H1 (cell line): ENCODE measurements at regions not wholly inside any gene's neighbourhood (a gene's known extent, or its start where the extent isn't known, plus 50 kb on each side); places are given as distances from the start of the nearest gene placed in this dataset.

ENCODE experiments used
- CTCF ChIA-PET: fragments of 300-600 bp; sonication (Branson Sonifier 250); formaldehyde crosslinking; loops from one replicate; lab custom pipeline; 2021; ENCODE audit not compliant: partially characterized antibody; lab: Charles Lee
- POLR2A ChIA-PET: fragments of 300-600 bp; sonication (Branson Sonifier 250); formaldehyde crosslinking; loops from one replicate; lab custom pipeline; 2021; ENCODE audit warnings: inconsistent platforms; ENCODE audit not compliant: partially characterized antibody; lab: Charles Lee
- DNase-seq, 2 experiments: peaks; one replicate each; pipeline versions ENCODE4 v3.0.0 to v3.0.0-alpha.2; 2010 to 2022; ENCODE audit warnings: low spot score in 2 of 2, low read depth in 1 of 2, mixed read lengths in 1 of 2
- FAIRE-seq: peaks from 2 replicates; lab custom pipeline; 2011; peaks lifted over from hg19 to GRCh38; lab: Jason Lieb, UNC
- H2AFZ ChIP-seq: 2 replicates; pipeline ENCODE4 v1.8.1; 2012; ENCODE audit warnings: low read length, inconsistent platforms
- H2AK5ac ChIP-seq: 2 replicates; pipeline ENCODE4 v1.6.1; 2013; ENCODE audit warnings: low read depth, low read length
- H2BK120ac ChIP-seq: replicated peaks from 2 replicates; pipeline ENCODE3; 2013; ENCODE audit warnings: low read depth, low read length, inconsistent platforms
- H2BK12ac ChIP-seq: 2 replicates; pipeline ENCODE4 v1.6.1; 2013; ENCODE audit warnings: low read depth, low read length
- H2BK15ac ChIP-seq: 2 replicates; pipeline ENCODE4 v1.6.1; 2013; ENCODE audit warnings: low read length
- H2BK20ac ChIP-seq: 2 replicates; pipeline ENCODE4 v1.6.1; 2013; ENCODE audit warnings: low read length
- H2BK5ac ChIP-seq: 2 replicates; pipeline ENCODE4 v1.6.1; 2013; ENCODE audit warnings: low read depth, low read length
- H3K14ac ChIP-seq: 2 replicates; pipeline ENCODE4 v1.6.1; 2013; ENCODE audit warnings: inconsistent platforms; ENCODE audit not compliant: insufficient read length
- H3K18ac ChIP-seq: 2 replicates; pipeline ENCODE4 v1.6.1; 2013; ENCODE audit warnings: low read length; ENCODE audit errors: extremely low read depth
- H3K23ac ChIP-seq: 2 replicates; pipeline ENCODE4 v1.6.1; 2013; ENCODE audit warnings: inconsistent platforms; ENCODE audit not compliant: insufficient read length
- H3K23me2 ChIP-seq: 2 replicates; pipeline ENCODE4 v1.6.1; 2013; ENCODE audit warnings: low read depth, low read length
- H3K27ac ChIP-seq: 2 replicates; pipeline ENCODE4 v1.6.1; 2011; ENCODE audit warnings: low read depth, low read length, inconsistent platforms
- H3K27me3 ChIP-seq, 4 experiments: replicated peaks in 1 of 4; 1 replicate in 1 of 4; 2 replicates in 3 of 4; pipeline versions ENCODE4 v1.6.1 to v1.8.1; 2011 to 2013; ENCODE audit warnings: low read length in 3 of 4, mild to moderate bottlenecking in 3 of 4, inconsistent platforms in 2 of 4, mixed read lengths in 2 of 4, moderate library complexity in 1 of 4; ENCODE audit not compliant: control insufficient read depth in 3 of 4, insufficient read depth in 3 of 4; ENCODE audit errors: extremely low read depth in 1 of 4
- H3K36me3 ChIP-seq, 4 experiments: 2 replicates each; pipeline versions ENCODE4 v1.6.1 to v1.8.1; 2011 to 2013; ENCODE audit warnings: mild to moderate bottlenecking in 4 of 4, low read length in 3 of 4, moderate library complexity in 2 of 4, control low read depth in 1 of 4, inconsistent platforms in 1 of 4; ENCODE audit not compliant: insufficient read depth in 4 of 4, control insufficient read depth in 2 of 4
- H3K4ac ChIP-seq: replicated peaks from 2 replicates; pipeline ENCODE3; 2013; ENCODE audit warnings: low read length, low read depth, mixed read lengths, inconsistent platforms; ENCODE audit not compliant: insufficient read length
- H3K4me1 ChIP-seq, 4 experiments: replicated peaks in 1 of 4; 1 replicate in 1 of 4; 2 replicates in 3 of 4; pipeline versions ENCODE4 v1.6.1 to v1.8.1; 2011 to 2013; ENCODE audit warnings: low read length in 3 of 4, inconsistent platforms in 2 of 4, mixed read lengths in 1 of 4; ENCODE audit not compliant: insufficient read depth in 4 of 4, control insufficient read depth in 3 of 4
- H3K4me2 ChIP-seq, 2 experiments: 2 replicates each; pipeline versions ENCODE4 v1.6.1 to v1.8.1; 2011 to 2013; ENCODE audit warnings: low read depth in 2 of 2, low read length in 2 of 2, control low read depth in 1 of 2, inconsistent platforms in 1 of 2, mild to moderate bottlenecking in 1 of 2; ENCODE audit not compliant: insufficient read depth in 1 of 2
- H3K4me3 ChIP-seq, 4 experiments: fragments of 200-600, 300-600 bp in 1 of 4; sonication (generic), shearing (Covaris generic), sonication (Bioruptor Twin) in 1 of 4; 2 replicates each; pipeline versions ENCODE4 v1.5.1 to v1.8.1; 2011 to 2016; ENCODE audit warnings: low read length in 4 of 4, low read depth in 3 of 4, control low read depth in 2 of 4, inconsistent platforms in 2 of 4, mild to moderate bottlenecking in 2 of 4, mixed read lengths in 1 of 4, moderate library complexity in 1 of 4; ENCODE audit not compliant: insufficient read depth in 2 of 4; ENCODE audit errors: extremely low read depth in 1 of 4
- H3K56ac ChIP-seq: replicated peaks from 2 replicates; pipeline ENCODE3; 2013; ENCODE audit warnings: low read depth, mild to moderate bottlenecking, mixed read lengths, low read length, inconsistent platforms; ENCODE audit not compliant: insufficient read length
- H3K79me1 ChIP-seq: 2 replicates; pipeline ENCODE4 v1.6.1; 2013; ENCODE audit warnings: low read depth, low read length, control low read depth
- H3K79me2 ChIP-seq, 2 experiments: 2 replicates each; pipeline versions ENCODE4 v1.6.1 to v1.8.1; 2012 to 2013; ENCODE audit warnings: low read length in 2 of 2, mild to moderate bottlenecking in 2 of 2, inconsistent platforms in 1 of 2; ENCODE audit not compliant: insufficient read depth in 2 of 2, control insufficient read depth in 1 of 2
- H3K9ac ChIP-seq, 4 experiments: replicated peaks in 1 of 4; 1 replicate in 1 of 4; 2 replicates in 3 of 4; pipeline versions ENCODE4 v1.6.1 to v1.8.1; 2011 to 2013; ENCODE audit warnings: low read depth in 3 of 4, low read length in 3 of 4, control low read depth in 2 of 4, mild to moderate bottlenecking in 2 of 4, moderate library complexity in 2 of 4, inconsistent platforms in 1 of 4; ENCODE audit errors: extremely low read depth in 1 of 4
- H3K9me3 ChIP-seq, 2 experiments: 2 replicates each; pipeline versions ENCODE4 v1.6.1 to v1.8.1; 2012 to 2013; ENCODE audit warnings: mild to moderate bottlenecking in 2 of 2, moderate library complexity in 2 of 2, control low read depth in 1 of 2, inconsistent platforms in 1 of 2, low read depth in 1 of 2, low read length in 1 of 2, mixed read lengths in 1 of 2; ENCODE audit not compliant: insufficient read depth in 2 of 2
- H4K20me1 ChIP-seq, 2 experiments: replicated peaks in 1 of 2; 2 replicates each; pipeline versions ENCODE3 to v1.8.1; 2011 to 2013; ENCODE audit warnings: inconsistent platforms in 2 of 2, low read length in 2 of 2, mild to moderate bottlenecking in 1 of 2; ENCODE audit not compliant: insufficient read depth in 2 of 2, control insufficient read depth in 1 of 2
- H4K5ac ChIP-seq: 2 replicates; pipeline ENCODE4 v1.6.1; 2013; ENCODE audit warnings: low read length, low read depth, mixed read lengths, inconsistent platforms; ENCODE audit not compliant: insufficient read length
- H4K8ac ChIP-seq: 2 replicates; pipeline ENCODE4 v1.8.0; 2013; ENCODE audit warnings: mild to moderate bottlenecking, moderate library complexity, low read length, inconsistent platforms; ENCODE audit not compliant: insufficient read depth; ENCODE audit errors: extremely low read depth
- H4K91ac ChIP-seq: replicated peaks from 2 replicates; pipeline ENCODE3; 2013; ENCODE audit warnings: low read length, mixed read lengths, inconsistent platforms; ENCODE audit not compliant: insufficient read length
- NRF1 ChIP-seq: IDR thresholded peaks from 2 replicates; pipeline ENCODE4 v1.6.1; 2011; ENCODE audit warnings: mild to moderate bottlenecking, low read depth, low read length, improper control_type of control experiment
- SIRT6 ChIP-seq: IDR thresholded peaks from one replicate; pipeline ENCODE4 v1.7.1; 2012; ENCODE audit warnings: low read length, inconsistent platforms
- TAF1 ChIP-seq: IDR thresholded peaks from 2 replicates; pipeline ENCODE4 v1.6.1; 2011; ENCODE audit warnings: mild to moderate bottlenecking, low read depth, low read length
- WGBS, 2 experiments: shearing (Covaris generic) in 1 of 2; methylation state at CpG; one replicate each; pipeline versions ENCODE4 v1.1.6 to v1.1.7; 2013 to 2015; ENCODE audit warnings: low lambda C conversion rate in 2 of 2, mixed read lengths in 2 of 2, inconsistent platforms in 1 of 2, low coverage in 1 of 2, missing lambda C conversion rate in 1 of 2; ENCODE audit not compliant: insufficient replicate concordance in 2 of 2, insufficient coverage in 1 of 2, insufficient read length in 1 of 2; ENCODE audit errors: extremely low coverage in 1 of 2, missing lambda C conversion rate in 1 of 2; 5-methylcytosine and 5-hydroxymethylcytosine counted together

DNA sequence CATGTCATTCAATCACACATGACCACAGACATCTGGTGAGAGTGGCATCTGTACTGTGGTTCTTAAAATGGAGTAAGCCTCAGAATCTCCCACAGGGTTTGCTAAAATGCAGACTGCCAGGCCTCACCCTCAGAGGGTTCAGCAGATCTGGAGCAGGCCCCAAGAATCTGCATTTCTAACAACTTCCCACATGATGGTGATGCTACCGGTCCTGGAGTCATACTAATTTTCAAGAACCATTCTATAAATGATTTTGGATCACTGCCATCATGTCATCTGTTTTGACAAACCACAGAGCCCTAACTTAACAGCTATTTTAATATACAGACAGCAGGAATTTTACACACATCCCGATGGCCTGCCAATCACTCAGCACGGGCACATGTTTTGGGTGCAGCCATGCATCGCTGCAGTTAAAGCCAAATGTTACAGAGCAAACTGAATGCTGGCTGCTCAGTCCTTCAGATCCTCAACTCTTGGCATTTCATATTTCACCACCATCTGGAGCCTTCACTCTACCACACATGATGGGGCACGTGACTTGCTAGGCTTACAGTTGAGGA is 792.1 kb upstream of the AMELY start:
- Histone ChIP-seq H2AK5ac (no peak overlapping the region), H3K23ac (no peak overlapping the region), H3K56ac (no peak overlapping the region), H3K79me2 (no peaks in the 10 kb centered on the region), H3K27ac (no peak overlapping the region), H4K91ac (no peak overlapping the region), H3K4me3 (no peak overlapping the region), H2BK20ac (no peak overlapping the region), H3K4me1 (no peaks in the 10 kb centered on the region), H3K18ac (no peak overlapping the region), H3K4me2 (no peak overlapping the region), H3K14ac (no peak overlapping the region), H3K4ac (no peak overlapping the region), H2AFZ (no peak overlapping the region), H2BK5ac (no peak overlapping the region), H3K23me2 (no peaks in the 10 kb centered on the region), H2BK15ac (no peak overlapping the region), H3K36me3 (no peaks in the 10 kb centered on the region), H4K5ac (no peak overlapping the region), H4K8ac (no peak overlapping the region), H3K27me3 (no peaks in the 10 kb centered on the region), H2BK120ac (no peak overlapping the region), H3K9me3 (no peaks in the 10 kb centered on the region), H2BK12ac (no peak overlapping the region), H4K20me1 (no peaks in the 10 kb centered on the region), H3K79me1 (no peaks in the 10 kb centered on the region), H3K9ac (no peak overlapping the region)
- ChIA-PET CTCF (no interaction called here), POLR2A (no interaction called here)
- FAIRE-seq = no peak
- TF ChIP-seq SIRT6 = no peak
- no peak for TF ChIP-seq TAF1
- TF ChIP-seq NRF1 = no peak
- DNase-seq = no peak
- WGBS, 2 experiments = 94% methylated on average over 5 of the region's 5 CpGs; no CpG with 5 or more reads in 1 of the 2 experiments
